ENCODE measurements at regions not wholly inside any gene's neighbourhood (a gene's known extent, or its start where the extent isn't known, plus 50 kb on each side); places are given as distances from the start of the nearest gene placed in this dataset.

- no peak for TF ChIP-seq POLR2A (IDR thresholded peaks at IDR 0.05; ENCODE audit: low read length)
- no peak for TF ChIP-seq GATA1 (IDR thresholded peaks at IDR 0.05; ENCODE audit: low read depth, low read length)
These were observed 260.2 kb upstream of the RUNX1 start for GRCh38 chr21:35309316-35309715.

Data from erythroblast (primary cell).